Mucosa of gallbladder (tissue), 1 donor: ENCODE measurements at regions not wholly inside any gene's neighbourhood (a gene's known extent, or its start where the extent isn't known, plus 50 kb on each side); places are given as distances from the start of the nearest gene placed in this dataset.
"Not testable (repeated sequence)": the region's sequence is repeated elsewhere in the genome, so short reads cannot be mapped to it uniquely, and the experiment has no call there.

Source experiments
- DNase-seq: peaks from one replicate; pipeline ENCODE4 v3.0.0-alpha.2; 2020; ENCODE audit warnings: low spot score
- donor health status: DM: no; HTN: no; CAD: no.

GRCh38 chrX:7638078-7638710 is 204.8 kb upstream of the VCX start:
- DNase-seq = no peak

GRCh38 chrX:7637066-7637465 is 205.9 kb upstream of the VCX start:
- DNase-seq = no peak

- no peak for DNase-seq
These were observed 207.4 kb upstream of the VCX start for GRCh38 chrX:7635604-7636003.

GRCh38 chrX:7620560-7620959 is 222.4 kb upstream of the VCX start:
- no peak for DNase-seq

GRCh38 chrX:7617994-7618393 is 225.0 kb upstream of the VCX start:
- DNase-seq = no peak

- DNase-seq = no peak
These were observed 228.4 kb upstream of the VCX start for GRCh38 chrX:7614616-7615015.

- DNase-seq = not testable (repeated sequence)
These were observed 234.3 kb upstream of the VCX start for GRCh38 chrX:7608625-7609024.

GRCh38 chrX:7606039-7606652 is 236.8 kb upstream of the VCX start:
- DNase-seq = no peak

- no peak for DNase-seq
These were observed 239.6 kb upstream of the VCX start for GRCh38 chrX:7603387-7603786.

- DNase-seq = no peak
These were observed 246.1 kb upstream of the VCX start for GRCh38 chrX:7596822-7597221.

GRCh38 chrX:7593370-7593769 is 249.6 kb upstream of the VCX start:
- not testable (repeated sequence) for DNase-seq

- peak; percentile 10 for DNase-seq
These were observed 256.8 kb upstream of the VCX start for GRCh38 chrX:7586126-7586525.

GRCh38 chrX:7582191-7582590 is 260.8 kb upstream of the VCX start:
- no peak for DNase-seq

- DNase-seq = no peak
These were observed 262.8 kb upstream of the VCX start for GRCh38 chrX:7580127-7580526.

GRCh38 chrX:7574325-7574724 is 268.6 kb upstream of the VCX start:
- peak; percentile 10 for DNase-seq

- no peak for DNase-seq
These were observed 272.4 kb upstream of the VCX start for GRCh38 chrX:7570432-7571029.

GRCh38 chrX:7568597-7568996 is 274.4 kb upstream of the VCX start:
- no peak for DNase-seq

- DNase-seq = no peak
These were observed 274.8 kb upstream of the VCX start for GRCh38 chrX:7568130-7568529.

GRCh38 chrX:7552760-7553159 is 290.2 kb upstream of the VCX start:
- DNase-seq = no peak

- DNase-seq = no peak
These were observed 296.4 kb upstream of the VCX start for GRCh38 chrX:7546551-7547080.

GRCh38 chrX:7545564-7545963 is 297.4 kb upstream of the VCX start:
- DNase-seq = no peak

- no peak for DNase-seq
These were observed 300.2 kb upstream of the VCX start for GRCh38 chrX:7542587-7543380.
